ENCODE measurements at regions not wholly inside any gene's neighbourhood (a gene's known extent, or its start where the extent isn't known, plus 50 kb on each side); places are given as distances from the start of the nearest gene placed in this dataset.

DNA sequence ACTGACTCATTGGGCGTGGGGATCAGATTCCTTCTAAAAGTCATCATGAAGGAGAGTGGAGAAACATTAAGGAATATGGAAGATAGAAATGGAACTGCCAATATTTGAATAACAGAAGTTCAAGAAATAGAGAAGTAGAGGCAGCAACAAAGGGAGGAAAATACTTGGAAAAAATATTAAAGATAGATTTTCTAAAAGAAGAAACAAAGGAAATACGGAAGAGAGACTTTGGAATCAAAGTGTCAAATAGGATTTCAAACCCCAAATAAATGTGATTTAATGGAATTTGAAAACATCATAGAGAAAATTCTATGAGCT is 605.1 kb upstream of the KLF4 start:
- Histone ChIP-seq H4K20me1 (replicated peaks; ENCODE audit: control insufficient read depth, extremely low read depth, insufficient read depth, low read length) (no peaks in the 10 kb centered on the region), H3K9ac (replicated peaks; ENCODE audit: extremely low read depth, insufficient read depth, low read length) (no peak overlapping the region), H3K4me3 (replicated peaks in 1 of 3; ENCODE audit: insufficient read depth in 1 of 3, low read depth in 1 of 3, low read length in 3 of 3) (no peak overlapping the region), H3K9me3 (replicated peaks; ENCODE audit: control insufficient read depth, insufficient read depth, low read length) (no peaks in the 10 kb centered on the region), H2AFZ (ENCODE audit: low read depth, low read length) (no peak overlapping the region), H3K9me1 (replicated peaks; ENCODE audit: control insufficient read depth, extremely low read depth, insufficient read depth, low read length) (no peaks in the 10 kb centered on the region), H3K27ac (ENCODE audit: insufficient read depth, low read depth, low read length) (no peak overlapping the region), H3K27me3 (ENCODE audit: control insufficient read depth in 2 of 2, insufficient read depth in 2 of 2, low read length in 2 of 2) (no peaks in the 10 kb centered on the region), H3K36me3 (ENCODE audit: control insufficient read depth in 2 of 2, extremely low read depth in 1 of 2, insufficient read depth in 2 of 2, low read length in 2 of 2) (no peaks in the 10 kb centered on the region), H3K4me2 (ENCODE audit: insufficient read depth, low read length) (no peak overlapping the region), H3K79me2 (ENCODE audit: control insufficient read depth, insufficient read depth, low read length) (no peaks in the 10 kb centered on the region), H3K4me1 (ENCODE audit: control insufficient read depth, extremely low read depth, insufficient read depth, low read length) (no peaks in the 10 kb centered on the region)
- BruUV-seq (replicated peaks), result no TSS peak
- POLR2A ChIA-PET, result no interaction called here
- DNase-seq (ENCODE audit: low read depth, low spot score), result no peak
- intact Hi-C loops (cut with micrococcal nuclease) (no loop called here), dilution Hi-C loops (cut with MboI; ENCODE audit: extremely low pct_ligation_motif_present, low sequenced_read_pairs) (no loop called here)
- CTCF ChIA-PET, result no interaction called here
- FAIRE-seq, result no peak
- TF ChIP-seq FOS (IDR thresholded peaks at IDR 0.05; ENCODE audit: borderline replicate concordance, insufficient read depth, low read length) (no peak), JUN (IDR thresholded peaks at IDR 0.05; ENCODE audit: borderline replicate concordance, insufficient read depth, insufficient read length, low read depth) (no peak), GATA2 (IDR thresholded peaks at IDR 0.05; ENCODE audit: insufficient read depth, insufficient read length, low read depth, low read length) (no peak), POLR2AphosphoS5 (IDR thresholded peaks at IDR 0.05; ENCODE audit: insufficient read depth, low read depth, low read length) (no peak), POLR2A (IDR thresholded peaks at IDR 0.05; ENCODE audit: low read depth, low read length) (no peak), EZH2 (IDR thresholded peaks at IDR 0.05; ENCODE audit: borderline replicate concordance, low read depth, low read length, severe bottlenecking) (no peak), MYC (IDR thresholded peaks at IDR 0.05; ENCODE audit: low read depth, low read length) (no peak)
- TF ChIP-seq, protein P1, sequence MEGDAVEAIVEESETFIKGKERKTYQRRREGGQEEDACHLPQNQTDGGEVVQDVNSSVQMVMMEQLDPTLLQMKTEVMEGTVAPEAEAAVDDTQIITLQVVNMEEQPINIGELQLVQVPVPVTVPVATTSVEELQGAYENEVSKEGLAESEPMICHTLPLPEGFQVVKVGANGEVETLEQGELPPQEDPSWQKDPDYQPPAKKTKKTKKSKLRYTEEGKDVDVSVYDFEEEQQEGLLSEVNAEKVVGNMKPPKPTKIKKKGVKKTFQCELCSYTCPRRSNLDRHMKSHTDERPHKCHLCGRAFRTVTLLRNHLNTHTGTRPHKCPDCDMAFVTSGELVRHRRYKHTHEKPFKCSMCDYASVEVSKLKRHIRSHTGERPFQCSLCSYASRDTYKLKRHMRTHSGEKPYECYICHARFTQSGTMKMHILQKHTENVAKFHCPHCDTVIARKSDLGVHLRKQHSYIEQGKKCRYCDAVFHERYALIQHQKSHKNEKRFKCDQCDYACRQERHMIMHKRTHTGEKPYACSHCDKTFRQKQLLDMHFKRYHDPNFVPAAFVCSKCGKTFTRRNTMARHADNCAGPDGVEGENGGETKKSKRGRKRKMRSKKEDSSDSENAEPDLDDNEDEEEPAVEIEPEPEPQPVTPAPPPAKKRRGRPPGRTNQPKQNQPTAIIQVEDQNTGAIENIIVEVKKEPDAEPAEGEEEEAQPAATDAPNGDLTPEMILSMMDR (IDR thresholded peaks at IDR 0.05; ENCODE audit: extremely low read depth in 1 of 2, insufficient read depth in 1 of 2, low read depth in 1 of 2, low read length in 2 of 2), result no peak
- TF ChIP-seq, protein P2, sequence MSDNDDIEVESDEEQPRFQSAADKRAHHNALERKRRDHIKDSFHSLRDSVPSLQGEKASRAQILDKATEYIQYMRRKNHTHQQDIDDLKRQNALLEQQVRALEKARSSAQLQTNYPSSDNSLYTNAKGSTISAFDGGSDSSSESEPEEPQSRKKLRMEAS (IDR thresholded peaks at IDR 0.05; ENCODE audit: insufficient read depth, insufficient read length), result no peak

Measured in endothelial cell of umbilical vein (primary cell).